ACHN (cell line): ENCODE measurements at regions not wholly inside any gene's neighbourhood (a gene's known extent, or its start where the extent isn't known, plus 50 kb on each side); places are given as distances from the start of the nearest gene placed in this dataset.
"Not testable (repeated sequence)": the region's sequence is repeated elsewhere in the genome, so short reads cannot be mapped to it uniquely, and the experiment has no call there.

ENCODE experiments used
- DNase-seq: peaks from one replicate; pipeline ENCODE4 v3.0.0-alpha.2; 2015
- in situ Hi-C: cut with HindIII; loops from 2 replicates; pipeline ENCODE4 v1.10.0; 2017; ENCODE audit warnings: low sequenced_read_pairs, low pct_ligation_motif_present, low pct_unique_long_range_greater_than_20kb

- no peak for DNase-seq
- in situ Hi-C loops = no loop called here
These were observed 247.9 kb upstream of the GALNTL6 start for GRCh38 chr4:171565130-171565788.

- in situ Hi-C loops = no loop called here
- no peak for DNase-seq
These were observed 251.8 kb upstream of the GALNTL6 start for GRCh38 chr4:171561419-171561818.

GRCh38 chr4:171553961-171554360, 259.2 kb upstream of the GALNTL6 start:
- in situ Hi-C loops = no loop called here
- no peak for DNase-seq

- no peak for DNase-seq
- in situ Hi-C loops = no loop called here
These were observed 270.6 kb upstream of the GALNTL6 start for GRCh38 chr4:171542640-171543039.

- in situ Hi-C loops = no loop called here
These were observed 274.6 kb upstream of the GALNTL6 start for GRCh38 chr4:171538601-171539100.

GRCh38 chr4:171534391-171534790, 278.8 kb upstream of the GALNTL6 start:
- in situ Hi-C loops = no loop called here
- DNase-seq = no peak

More at GRCh38 chr4:171538601-171539100, 274.6 kb upstream of the GALNTL6 start:
- no peak for DNase-seq

GRCh38 chr4:171532968-171533367, 280.2 kb upstream of the GALNTL6 start:
- in situ Hi-C loops = no loop called here
- DNase-seq = no peak

DNA sequence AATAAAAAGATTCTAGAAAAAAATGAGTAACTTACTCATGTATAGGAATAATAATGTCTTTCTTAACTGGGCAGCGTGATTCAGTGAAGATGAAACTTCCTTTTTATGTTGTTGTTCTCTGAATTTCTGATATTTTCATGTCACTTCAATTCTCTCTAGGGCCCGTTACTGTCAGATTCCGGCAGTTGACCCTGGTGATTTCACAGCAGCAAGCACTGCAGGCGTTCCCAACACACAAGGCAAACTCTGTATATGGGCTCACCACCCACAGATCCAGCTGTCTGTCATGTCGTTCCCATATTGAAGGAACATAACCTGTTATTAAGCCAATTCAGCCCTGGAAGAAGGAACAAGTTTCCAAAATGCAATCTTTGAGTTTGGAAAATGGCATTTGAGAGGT, 288.3 kb upstream of the GALNTL6 start:
- no peak for DNase-seq
- in situ Hi-C loops = no loop called here

GRCh38 chr4:171521726-171522125, 291.5 kb upstream of the GALNTL6 start:
- in situ Hi-C loops = no loop called here
- DNase-seq = no peak

DNA sequence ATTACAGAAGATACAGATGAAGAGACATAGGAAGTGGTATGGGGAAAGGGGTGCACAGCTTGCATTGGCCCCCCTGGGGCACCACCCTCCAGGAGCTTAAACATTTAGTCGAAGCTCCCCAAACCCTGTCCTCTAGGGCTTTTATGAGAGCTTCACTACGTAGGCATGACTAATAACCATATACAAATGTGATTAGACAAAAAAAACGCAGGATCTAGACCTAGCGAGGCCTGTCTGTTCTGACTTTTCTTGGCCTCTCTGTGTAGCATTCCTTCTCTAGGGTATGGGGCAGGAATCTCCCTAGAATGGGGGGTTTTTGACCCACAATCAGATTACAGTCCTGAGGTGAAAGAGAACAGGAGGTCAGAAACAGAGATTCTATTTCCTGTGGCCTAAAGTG, 293.7 kb upstream of the GALNTL6 start:
- DNase-seq = no peak
- in situ Hi-C loops = no loop called here

DNA sequence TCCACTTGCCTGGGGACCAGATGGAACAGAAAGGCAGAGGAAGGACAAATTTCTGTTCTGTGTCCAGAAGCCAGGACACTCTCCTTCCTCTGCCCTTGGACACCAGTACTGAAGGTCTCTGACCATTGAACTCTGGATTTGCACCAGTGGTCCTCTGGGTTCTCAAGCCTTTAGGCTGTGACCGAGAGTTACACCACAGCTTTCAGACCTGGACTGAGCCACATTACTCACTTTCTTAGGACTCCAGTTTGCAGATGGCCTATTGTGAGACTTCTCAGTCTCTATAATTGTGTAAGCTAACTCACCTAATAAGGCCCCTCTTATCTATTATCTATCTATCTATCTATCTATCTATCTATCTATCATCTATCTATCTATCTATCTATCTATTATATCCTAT, 295.3 kb upstream of the GALNTL6 start:
- DNase-seq = no peak
- in situ Hi-C loops = no loop called here

DNA sequence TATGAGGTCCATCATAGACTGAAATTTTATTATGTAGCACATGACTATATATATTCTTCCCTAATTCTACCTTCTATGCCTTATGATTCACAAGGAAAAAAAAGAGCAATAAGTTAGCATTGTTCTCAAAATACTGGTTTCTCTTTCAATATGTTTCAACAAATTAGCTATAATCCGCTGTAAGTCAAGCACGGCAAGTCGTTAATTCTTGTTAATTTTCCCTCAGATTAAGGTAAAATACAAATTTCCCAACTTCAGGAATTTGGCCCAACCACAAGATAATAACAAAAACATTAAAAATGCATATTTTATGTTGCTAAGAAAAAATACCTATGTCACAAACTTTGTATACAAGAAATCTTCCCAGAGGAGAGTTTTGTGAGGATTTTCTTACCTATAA, 296.5 kb upstream of the GALNTL6 start:
- in situ Hi-C loops = no loop called here
- no peak for DNase-seq

DNA sequence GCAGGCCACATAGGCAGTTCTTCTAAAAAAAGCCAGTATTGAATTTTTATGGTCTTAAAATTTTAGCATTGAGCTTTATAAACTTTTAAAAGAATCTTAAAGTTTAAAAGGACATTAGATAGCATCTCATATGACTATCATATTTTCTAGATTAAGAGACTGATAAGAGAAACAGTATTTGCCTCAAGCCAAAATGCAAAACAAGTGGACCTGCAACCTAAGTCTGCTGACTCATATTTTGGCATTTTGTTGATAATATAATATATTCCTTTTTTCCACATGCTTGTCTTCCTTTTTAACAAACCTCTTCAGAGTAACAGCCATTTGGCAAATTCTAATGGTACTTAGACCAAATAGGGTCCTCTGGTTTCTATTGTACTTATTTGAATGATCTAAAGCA, 328.5 kb upstream of the GALNTL6 start:
- in situ Hi-C loops = no loop called here
- DNase-seq = no peak

GRCh38 chr4:171478181-171478580, 335.0 kb upstream of the GALNTL6 start:
- in situ Hi-C loops = no loop called here
- DNase-seq = no peak

- in situ Hi-C loops = not testable (repeated sequence)
These were observed 338.1 kb upstream of the GALNTL6 start for GRCh38 chr4:171475111-171475510.

DNA sequence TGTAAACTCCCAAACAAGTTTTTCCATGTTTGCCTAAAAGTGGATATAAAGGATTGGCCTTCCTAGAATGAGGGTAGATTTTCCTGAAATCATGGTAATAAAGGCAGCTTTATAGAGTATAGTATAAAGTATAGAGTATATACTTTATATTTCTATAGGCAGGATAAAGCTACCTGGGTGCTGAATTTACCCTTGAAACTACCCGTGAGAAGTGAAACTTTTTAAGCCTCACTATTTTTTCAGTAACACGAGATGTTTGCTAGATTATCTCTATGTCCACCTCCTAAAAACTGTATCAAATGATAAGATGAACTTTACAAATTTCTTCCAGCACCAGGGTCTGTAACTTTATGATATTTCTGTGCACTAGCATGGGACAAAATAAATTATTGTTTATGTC, 340.0 kb upstream of the GALNTL6 start:
- DNase-seq = no peak
- in situ Hi-C loops = no loop called here

More at GRCh38 chr4:171475111-171475510, 338.1 kb upstream of the GALNTL6 start:
- DNase-seq = not testable (repeated sequence)

- in situ Hi-C loops = no loop called here
- no peak for DNase-seq
These were observed 341.0 kb upstream of the GALNTL6 start for GRCh38 chr4:171472230-171472629.

DNA sequence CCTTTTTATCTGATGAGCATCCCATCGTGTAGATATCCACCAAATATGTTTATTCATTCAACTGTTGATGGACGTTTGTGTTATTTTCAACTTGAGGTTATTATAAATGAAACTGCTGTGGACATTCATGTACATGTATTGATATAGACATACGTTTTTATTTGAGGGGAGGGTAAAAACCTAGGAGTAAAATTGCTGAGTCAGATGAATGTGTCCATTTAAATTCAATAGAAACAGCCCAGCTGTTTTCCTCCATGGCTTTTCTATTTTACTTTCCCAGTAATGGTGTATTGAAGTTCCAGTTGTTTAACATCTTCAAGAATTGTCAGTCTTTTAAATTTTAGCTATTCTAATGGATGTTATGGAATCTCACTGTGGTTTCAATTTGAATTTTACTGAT, 348.7 kb upstream of the GALNTL6 start:
- DNase-seq = no peak
- in situ Hi-C loops = no loop called here

- DNase-seq = no peak
These were observed 352.0 kb upstream of the GALNTL6 start for GRCh38 chr4:171461191-171461590.

GRCh38 chr4:171448919-171449481, 364.2 kb upstream of the GALNTL6 start:
- in situ Hi-C loops = no loop called here
- DNase-seq = no peak

More at GRCh38 chr4:171461191-171461590, 352.0 kb upstream of the GALNTL6 start:
- in situ Hi-C loops = no loop called here
